Smooth muscle cell (in vitro differentiated cells): ENCODE measurements at regions not wholly inside any gene's neighbourhood (a gene's known extent, or its start where the extent isn't known, plus 50 kb on each side); places are given as distances from the start of the nearest gene placed in this dataset.

Experiments used
- DNase-seq: peaks from one replicate; lab custom pipeline; 2025; ENCODE audit not compliant: unreplicated experiment; lab: John Stamatoyannopoulos, UW
- H2AFZ ChIP-seq: fragments of 200-600 bp; sonication (generic); 2 replicates; pipeline ENCODE4 v1.6.0; 2016; ENCODE audit warnings: antibody characterized with exemption, low read depth, mild to moderate bottlenecking
- H3F3A ChIP-seq: fragments of 200-600 bp; sonication (generic); 2 replicates; pipeline ENCODE4 v1.6.0; 2017; ENCODE audit warnings: antibody characterized with exemption, low read depth
- H3K27ac ChIP-seq: fragments of 200-600 bp; sonication (generic); 2 replicates; pipeline ENCODE4 v1.5.1; 2016; ENCODE audit warnings: low read depth, mild to moderate bottlenecking
- H3K27me3 ChIP-seq: fragments of 200-600 bp; sonication (generic); 2 replicates; pipeline ENCODE4 v1.6.1; 2016; ENCODE audit warnings: low read depth, mild to moderate bottlenecking
- H3K36me3 ChIP-seq: fragments of 200-600 bp; sonication (generic); 2 replicates; pipeline ENCODE4 v1.5.1; 2016; ENCODE audit warnings: low read depth
- H3K4me1 ChIP-seq: fragments of 200-600 bp; sonication (generic); 2 replicates; pipeline ENCODE4 v1.5.1; 2016; ENCODE audit warnings: low read depth
- H3K4me2 ChIP-seq: fragments of 200-600 bp; sonication (generic); 2 replicates; pipeline ENCODE4 v1.6.0; 2016; ENCODE audit warnings: mild to moderate bottlenecking
- H3K4me3 ChIP-seq: fragments of 200-600 bp; sonication (generic); 2 replicates; pipeline ENCODE4 v1.5.1; 2016; ENCODE audit warnings: mild to moderate bottlenecking
- H3K79me2 ChIP-seq: fragments of 200-600 bp; sonication (generic); 2 replicates; pipeline ENCODE4 v1.6.0; 2016; ENCODE audit warnings: low read depth, mild to moderate bottlenecking
- H3K9ac ChIP-seq: fragments of 200-600 bp; sonication (generic); 2 replicates; pipeline ENCODE4 v1.6.0; 2016; ENCODE audit warnings: low read depth
- H3K9me3 ChIP-seq: fragments of 200-600 bp; sonication (generic); replicated peaks from 2 replicates; pipeline ENCODE4 v1.5.1; 2016; ENCODE audit warnings: low read depth
- H4K20me1 ChIP-seq: fragments of 200-600 bp; sonication (generic); 2 replicates; pipeline ENCODE4 v1.6.0; 2016; ENCODE audit warnings: low read depth
- WGBS: methylation state at CpG from one replicate; pipeline ENCODE4 v1.1.7; 2016; ENCODE audit warnings: low lambda C conversion rate; 5-methylcytosine and 5-hydroxymethylcytosine counted together
- TF ChIP-seq, protein P1 (sequence below): fragments of 200-600 bp; sonication (generic); IDR thresholded peaks from 2 replicates; pipeline ENCODE4 v1.5.1; 2017; ENCODE audit warnings: borderline replicate concordance, mild to moderate bottlenecking, antibody characterized with exemption; ENCODE audit not compliant: insufficient read depth, poor library complexity, severe bottlenecking

GRCh38 chr15:80342148-80342547 is 62.0 kb upstream of the ARNT2 start:
- Histone ChIP-seq H3K9me3 (no peaks in the 10 kb centered on the region), H3K4me3 (no peak overlapping the region), H3K27me3 (peaks cover 10% of the 10 kb centered on the region), H2AFZ (no peak overlapping the region), H3F3A (peaks cover 3% of the 10 kb centered on the region), H3K4me1 (no peaks in the 10 kb centered on the region), H3K79me2 (no peaks in the 10 kb centered on the region), H4K20me1 (no peaks in the 10 kb centered on the region), H3K36me3 (no peaks in the 10 kb centered on the region), H3K9ac (no peak overlapping the region), H3K27ac (no peak overlapping the region), H3K4me2 (no peak overlapping the region)
- no peak for DNase-seq
- WGBS = 94% methylated on average over 4 of the region's 4 CpGs
- TF ChIP-seq, protein P1, sequence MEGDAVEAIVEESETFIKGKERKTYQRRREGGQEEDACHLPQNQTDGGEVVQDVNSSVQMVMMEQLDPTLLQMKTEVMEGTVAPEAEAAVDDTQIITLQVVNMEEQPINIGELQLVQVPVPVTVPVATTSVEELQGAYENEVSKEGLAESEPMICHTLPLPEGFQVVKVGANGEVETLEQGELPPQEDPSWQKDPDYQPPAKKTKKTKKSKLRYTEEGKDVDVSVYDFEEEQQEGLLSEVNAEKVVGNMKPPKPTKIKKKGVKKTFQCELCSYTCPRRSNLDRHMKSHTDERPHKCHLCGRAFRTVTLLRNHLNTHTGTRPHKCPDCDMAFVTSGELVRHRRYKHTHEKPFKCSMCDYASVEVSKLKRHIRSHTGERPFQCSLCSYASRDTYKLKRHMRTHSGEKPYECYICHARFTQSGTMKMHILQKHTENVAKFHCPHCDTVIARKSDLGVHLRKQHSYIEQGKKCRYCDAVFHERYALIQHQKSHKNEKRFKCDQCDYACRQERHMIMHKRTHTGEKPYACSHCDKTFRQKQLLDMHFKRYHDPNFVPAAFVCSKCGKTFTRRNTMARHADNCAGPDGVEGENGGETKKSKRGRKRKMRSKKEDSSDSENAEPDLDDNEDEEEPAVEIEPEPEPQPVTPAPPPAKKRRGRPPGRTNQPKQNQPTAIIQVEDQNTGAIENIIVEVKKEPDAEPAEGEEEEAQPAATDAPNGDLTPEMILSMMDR = no peak

DNA sequence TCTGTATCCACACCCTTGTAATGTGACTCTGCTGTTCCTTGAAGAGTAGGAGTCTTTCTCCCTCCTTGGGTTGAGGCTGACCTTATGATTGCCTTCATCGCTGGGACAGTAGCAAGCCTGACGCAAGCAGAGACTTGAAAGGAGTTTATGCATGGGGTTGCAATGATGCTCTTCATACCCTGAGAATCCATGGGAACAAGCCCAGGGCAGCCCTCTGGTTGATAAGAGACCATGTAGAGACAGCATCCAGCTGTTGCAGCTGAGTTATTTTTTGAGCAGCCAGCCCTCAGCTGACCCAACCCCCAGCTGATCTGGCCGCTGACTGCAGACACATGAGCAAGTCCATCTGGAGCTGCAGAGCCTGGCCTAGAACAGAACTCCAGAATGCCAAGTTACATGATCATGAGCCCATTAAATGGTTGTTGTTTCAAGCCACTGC is 60.6 kb upstream of the ARNT2 start:
- Histone ChIP-seq H3K27ac (no peak overlapping the region), H3K4me2 (no peak overlapping the region), H3K4me3 (no peak overlapping the region), H3F3A (peaks cover 3% of the 10 kb centered on the region), H2AFZ (no peak overlapping the region), H3K9ac (no peak overlapping the region), H3K4me1 (no peaks in the 10 kb centered on the region), H3K27me3 (peaks cover 22% of the 10 kb centered on the region), H3K9me3 (no peaks in the 10 kb centered on the region), H4K20me1 (no peaks in the 10 kb centered on the region), H3K36me3 (no peaks in the 10 kb centered on the region), H3K79me2 (no peaks in the 10 kb centered on the region)
- DNase-seq = no peak
- WGBS = 39% methylated on average over 3 of the region's 3 CpGs
- TF ChIP-seq, protein P1 = no peak

DNA sequence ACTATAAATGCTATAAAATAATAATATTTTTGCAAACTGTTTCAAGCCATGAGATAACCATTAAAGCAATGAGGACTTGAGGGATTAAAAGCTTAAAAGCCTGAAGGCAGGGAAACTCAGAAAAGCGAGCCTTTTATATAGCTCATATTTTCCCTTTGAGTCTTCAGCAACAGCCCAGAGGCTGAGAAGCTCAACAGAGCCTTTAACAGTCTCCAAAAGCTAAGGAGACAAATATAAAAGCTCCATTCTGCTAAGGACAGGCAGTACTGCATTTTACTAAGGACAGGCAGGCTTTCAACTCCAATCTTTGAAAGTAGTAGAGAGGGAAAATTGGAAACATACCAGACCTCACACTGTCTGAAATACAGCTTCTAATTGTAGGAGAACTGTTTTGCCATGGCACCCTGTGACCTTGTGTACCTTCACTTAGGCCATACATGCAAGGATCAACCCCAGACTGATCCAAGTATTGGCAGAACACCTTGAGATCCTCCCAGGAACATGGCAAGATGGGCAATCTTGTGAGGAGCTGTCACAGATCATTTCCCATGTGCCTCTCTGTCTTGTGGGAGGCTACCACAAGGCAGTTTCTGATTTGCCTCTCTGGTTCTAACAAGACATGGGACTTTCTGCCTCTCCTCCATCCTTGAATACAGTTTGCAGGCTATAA is 53.1 kb upstream of the ARNT2 start:
- H2AFZ ChIP-seq = peak overlapping the region; percentile 1
- no peaks in the 10 kb centered on the region for H3K79me2 ChIP-seq
- H3K4me2 ChIP-seq = no peak overlapping the region
- H3K4me1 ChIP-seq = no peaks in the 10 kb centered on the region
- no peaks in the 10 kb centered on the region for H3K36me3 ChIP-seq
- no peak for DNase-seq
- H3K4me3 ChIP-seq = no peak overlapping the region
- no peaks in the 10 kb centered on the region for H4K20me1 ChIP-seq
- peaks cover 23% of the 10 kb centered on the region for H3K27me3 ChIP-seq
- no peaks in the 10 kb centered on the region for H3K9me3 ChIP-seq
- WGBS = 19% methylated on average over 1 of the region's 1 CpG
- H3K9ac ChIP-seq = no peak overlapping the region
- H3F3A ChIP-seq = no peaks in the 10 kb centered on the region
- TF ChIP-seq, protein P1 = no peak
- no peak overlapping the region for H3K27ac ChIP-seq
